Liver (tissue), 3 donors: ENCODE measurements at regions not wholly inside any gene's neighbourhood (a gene's known extent, or its start where the extent isn't known, plus 50 kb on each side); places are given as distances from the start of the nearest gene placed in this dataset.

ENCODE experiments used
- ATF3 ChIP-seq: IDR thresholded peaks from 2 replicates; pipeline ENCODE4 v1.6.1; 2016; ENCODE audit warnings: antibody characterized with exemption
- CTCF ChIP-seq: fragments of 150-350 bp; IDR thresholded peaks from 2 replicates; pipeline ENCODE4 v1.5.1; 2017; ENCODE audit warnings: improper control_type of control experiment, low read depth, low read length; ENCODE audit not compliant: missing input control
- EGR1 ChIP-seq, 2 donors: IDR thresholded peaks; 2 replicates each; pipeline ENCODE4 v1.6.1; 2016 to 2018; ENCODE audit warnings: antibody characterized with exemption in 2 of 2, low read depth in 2 of 2
- FOXA2 ChIP-seq: IDR thresholded peaks from 2 replicates; pipeline ENCODE4 v1.6.1; 2016; ENCODE audit warnings: antibody characterized with exemption
- GABPA ChIP-seq, 2 donors: IDR thresholded peaks in 1 of 2; conservative IDR thresholded peaks in 1 of 2; 2 replicates each; pipeline ENCODE4 v1.6.1; 2016; ENCODE audit warnings: antibody characterized with exemption in 2 of 2, mild to moderate bottlenecking in 1 of 2, moderate library complexity in 1 of 2
- MAX ChIP-seq: IDR thresholded peaks from 2 replicates; pipeline ENCODE4 v1.6.1; 2016; ENCODE audit warnings: antibody characterized with exemption
- RAD21 ChIP-seq, 2 donors: IDR thresholded peaks; 2 replicates each; pipeline ENCODE4 v1.6.1; 2016; ENCODE audit warnings: antibody characterized with exemption in 2 of 2, mild to moderate bottlenecking in 2 of 2
- RXRA ChIP-seq, 2 donors: IDR thresholded peaks; 2 replicates each; pipeline ENCODE4 v1.6.1; 2017 to 2018; ENCODE audit warnings: antibody characterized with exemption in 2 of 2, mild to moderate bottlenecking in 1 of 2
- SP1 ChIP-seq: IDR thresholded peaks from 2 replicates; pipeline ENCODE4 v1.6.1; 2018; ENCODE audit warnings: antibody characterized with exemption, mild to moderate bottlenecking
- YY1 ChIP-seq: IDR thresholded peaks from 2 replicates; pipeline ENCODE4 v1.6.1; 2016; ENCODE audit warnings: antibody characterized with exemption, mild to moderate bottlenecking
- ZBTB33 ChIP-seq: IDR thresholded peaks from 2 replicates; pipeline ENCODE4 v1.6.1; 2016; ENCODE audit warnings: antibody characterized with exemption
- donor health status: healthy.
- donor health status: healthy.

GRCh38 chr6:139530561-139530960, 156.1 kb upstream of the CITED2 start:
- TF ChIP-seq GABPA (IDR thresholded peaks at IDR 0.05 in 1 of 2, conservative IDR thresholded peaks at IDR 0.05 in 1 of 2) (no peak), CTCF (no peak), SP1 (no peak), MAX (no peak), FOXA2 (no peak), EGR1 (IDR thresholded peaks at IDR 0.05; ENCODE audit: low read depth in 2 of 2) (no peak), RXRA (IDR thresholded peaks at IDR 0.05) (no peak), RAD21 (IDR thresholded peaks at IDR 0.05) (no peak), ZBTB33 (no peak), ATF3 (no peak), YY1 (no peak)
